Stimulated activated CD4-positive, alpha-beta T cell treated with anti-CD3 and anti-CD28 coated beads, Interleukin-1b, Interleukin-23, amount 100 ng/mL, for 4 hours (primary cell): ENCODE measurements at regions not wholly inside any gene's neighbourhood (a gene's known extent, or its start where the extent isn't known, plus 50 kb on each side); places are given as distances from the start of the nearest gene placed in this dataset.
"Not testable (repeated sequence)": the region's sequence is repeated elsewhere in the genome, so short reads cannot be mapped to it uniquely, and the experiment has no call there.

Experiments used
- DNase-seq, 2 donors: peaks; one replicate each; pipeline ENCODE4 v3.0.0-alpha.2; 2020; ENCODE audit warnings: low read depth in 2 of 2

GRCh38 chr2:13858626-13859025, 773.9 kb upstream of the LRATD1 start:
- no peak for DNase-seq

DNA sequence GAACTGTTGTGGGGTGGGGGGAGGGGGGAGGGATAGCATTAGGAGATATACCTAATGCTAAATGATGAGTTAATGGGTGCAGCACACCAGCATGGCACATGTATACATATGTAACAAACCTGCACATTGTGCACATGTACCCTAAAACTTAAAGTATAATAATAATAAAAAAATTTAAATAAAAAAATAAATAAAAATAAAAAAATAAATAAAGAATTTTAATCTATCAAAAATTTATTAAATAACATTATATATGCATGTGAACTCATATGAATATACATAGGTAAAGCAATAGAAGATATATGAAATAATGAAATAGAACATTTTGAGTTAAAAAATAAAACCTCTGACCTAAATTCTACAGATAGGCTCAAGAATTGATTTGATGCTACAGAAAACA, 764.2 kb upstream of the LRATD1 start:
- DNase-seq, result not testable (repeated sequence)

DNA sequence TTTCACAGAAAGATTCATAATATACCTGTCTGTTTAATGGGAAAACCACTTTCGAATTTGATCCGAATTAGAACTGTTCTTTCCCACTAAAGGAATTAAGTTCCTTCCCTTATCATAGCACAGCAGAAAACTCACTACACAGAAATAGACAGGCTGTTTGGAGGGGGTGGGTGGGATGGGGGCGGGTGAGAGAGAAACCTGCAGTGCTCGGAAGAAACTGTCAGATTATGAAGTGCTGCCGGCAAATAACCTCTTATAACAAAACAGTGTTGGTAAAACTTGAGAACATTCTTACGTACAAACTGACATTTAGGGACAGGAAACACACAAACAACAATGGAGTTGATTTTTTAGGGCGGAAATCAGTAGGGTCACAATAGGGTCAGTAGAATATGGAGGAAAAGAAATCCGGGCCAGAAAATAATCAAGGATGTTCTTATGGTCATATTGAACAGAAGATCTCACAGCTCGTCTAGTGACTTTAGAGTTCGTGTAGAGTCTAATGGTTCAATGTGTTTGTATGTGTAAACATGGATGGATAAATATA, 756.0 kb upstream of the LRATD1 start:
- no peak for DNase-seq

DNA sequence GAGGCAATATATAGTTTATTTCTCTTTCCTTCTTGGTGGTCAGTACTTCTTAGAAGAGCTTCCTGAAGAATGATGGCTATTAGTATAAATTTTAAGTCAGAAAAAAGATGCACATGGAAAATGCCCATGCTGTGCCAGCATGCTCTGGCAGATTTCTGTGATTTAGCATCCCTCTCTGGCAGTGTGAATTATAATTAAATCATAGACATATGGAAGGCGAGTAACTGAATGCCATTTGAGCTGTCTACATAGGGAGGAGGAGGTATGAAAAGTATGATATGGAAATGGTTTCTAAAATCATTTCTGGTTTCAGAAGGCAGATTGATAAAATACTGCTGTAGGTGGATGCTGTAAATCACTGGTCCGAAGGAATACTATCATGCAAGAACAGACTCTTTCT, 754.9 kb upstream of the LRATD1 start:
- DNase-seq, result no peak

DNA sequence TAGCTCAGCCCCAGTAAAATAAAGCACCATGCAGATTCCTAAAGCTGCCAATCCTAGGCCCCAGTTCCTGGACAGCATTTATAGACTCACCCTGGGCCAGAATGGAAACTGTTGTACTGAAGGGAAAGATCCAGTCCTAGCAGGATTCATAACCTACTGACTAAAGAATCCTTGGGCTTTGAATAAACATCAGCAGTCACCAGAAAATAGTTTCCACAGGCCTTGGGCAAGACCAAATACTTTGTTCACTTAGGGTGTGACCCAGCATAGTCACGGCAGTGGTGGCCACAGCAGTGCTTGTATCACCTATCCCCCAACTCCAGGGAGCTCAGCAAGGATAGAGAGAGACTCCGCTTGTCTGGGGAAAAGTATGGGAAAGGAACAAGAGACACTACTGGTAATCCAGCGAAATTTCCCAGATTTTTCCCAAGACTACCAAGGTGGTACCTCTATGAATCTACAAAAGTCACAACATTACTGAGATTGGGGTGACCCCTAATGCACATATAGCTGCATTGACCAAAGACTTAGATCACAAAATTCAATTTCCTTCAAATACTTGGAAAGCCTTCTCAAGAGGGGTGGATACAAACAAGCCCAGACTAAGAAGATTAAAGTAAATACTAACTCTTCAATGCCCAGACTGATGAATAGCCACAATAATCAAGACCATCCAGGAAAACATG, 748.1 kb upstream of the LRATD1 start:
- DNase-seq, result no peak

DNA sequence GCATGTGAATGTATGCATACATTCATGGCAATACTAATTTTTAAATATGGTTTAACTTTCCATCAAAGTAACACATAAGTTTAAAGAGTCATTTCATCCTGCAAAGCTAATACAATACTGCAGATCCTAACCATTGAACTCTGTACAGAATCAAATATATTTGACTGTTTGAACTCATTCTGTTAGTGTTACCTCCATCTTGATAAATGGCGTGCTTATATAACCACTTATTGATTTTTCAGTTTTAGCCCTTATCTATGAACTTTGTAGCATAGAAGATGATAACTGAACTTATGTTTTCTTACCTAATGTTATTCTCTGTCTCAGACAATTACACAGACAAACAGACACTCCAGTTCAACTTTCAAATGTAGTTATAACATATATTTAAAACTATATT, 731.0 kb upstream of the LRATD1 start:
- DNase-seq, result no peak

DNA sequence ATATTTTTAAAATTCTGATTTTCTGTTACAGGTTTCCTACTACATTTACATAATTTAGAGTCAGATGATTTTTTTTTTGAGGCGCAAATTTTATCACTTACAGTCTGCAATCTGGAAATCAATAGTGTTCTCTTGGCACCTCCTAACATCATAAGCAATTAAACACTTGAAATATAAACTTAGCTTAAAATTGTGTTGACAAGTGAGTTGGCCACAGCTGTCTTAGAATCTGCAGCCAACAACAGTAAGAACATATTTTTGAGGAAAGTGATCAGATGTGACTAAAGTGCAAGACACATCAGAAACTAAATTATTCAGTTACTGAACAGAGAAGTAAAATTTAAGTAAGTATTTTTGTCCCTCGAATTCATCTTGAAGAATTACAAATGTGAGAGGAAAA, 726.7 kb upstream of the LRATD1 start:
- no peak for DNase-seq

DNA sequence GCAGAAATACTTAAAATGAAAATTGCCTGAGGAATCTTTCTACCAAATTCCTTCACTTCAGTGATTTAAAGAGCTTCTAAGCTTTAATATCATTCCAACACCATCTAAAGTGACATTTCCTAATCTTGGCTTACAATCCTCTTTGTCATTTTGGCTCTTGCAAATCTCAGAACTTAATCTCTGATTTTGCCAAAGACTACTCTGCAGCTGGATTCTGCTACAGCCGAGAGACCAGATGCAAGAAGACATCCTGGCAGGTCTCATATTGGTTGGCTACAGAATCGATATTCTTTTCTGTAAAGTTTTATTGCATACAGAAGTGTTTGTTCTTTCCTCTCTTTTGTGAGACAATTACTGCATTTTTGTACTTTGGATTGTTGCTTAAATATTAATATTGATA, 716.5 kb upstream of the LRATD1 start:
- DNase-seq, result no peak

DNA sequence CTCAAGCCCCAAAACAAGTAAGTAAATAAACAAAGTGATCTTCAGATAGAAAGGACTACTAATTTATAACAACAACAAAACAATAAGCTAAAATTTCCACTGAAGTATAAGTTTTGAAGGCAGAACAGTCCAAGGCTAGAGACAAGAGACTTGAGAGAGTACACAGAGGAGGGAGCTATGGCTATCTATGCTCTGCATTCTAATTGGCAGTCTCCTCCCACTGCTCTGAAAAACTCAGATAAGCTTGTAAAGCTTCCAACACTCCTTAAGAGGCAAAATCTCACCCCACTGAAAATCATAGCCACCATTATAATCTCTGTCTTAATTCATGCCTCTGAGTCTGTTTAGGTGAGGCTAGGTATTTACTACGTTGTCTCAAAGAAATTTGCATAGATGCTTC, 714.6 kb upstream of the LRATD1 start:
- DNase-seq, result no peak

GRCh38 chr2:13919981-13920382, 712.5 kb upstream of the LRATD1 start:
- no peak for DNase-seq

- DNase-seq, result no peak
Measured at GRCh38 chr2:13921245-13921644, 711.3 kb upstream of the LRATD1 start.

- DNase-seq, result no peak
Measured at GRCh38 chr2:13923823-13924222, 708.7 kb upstream of the LRATD1 start.

- no peak for DNase-seq
Measured at GRCh38 chr2:13942111-13942510, 690.4 kb upstream of the LRATD1 start.

DNA sequence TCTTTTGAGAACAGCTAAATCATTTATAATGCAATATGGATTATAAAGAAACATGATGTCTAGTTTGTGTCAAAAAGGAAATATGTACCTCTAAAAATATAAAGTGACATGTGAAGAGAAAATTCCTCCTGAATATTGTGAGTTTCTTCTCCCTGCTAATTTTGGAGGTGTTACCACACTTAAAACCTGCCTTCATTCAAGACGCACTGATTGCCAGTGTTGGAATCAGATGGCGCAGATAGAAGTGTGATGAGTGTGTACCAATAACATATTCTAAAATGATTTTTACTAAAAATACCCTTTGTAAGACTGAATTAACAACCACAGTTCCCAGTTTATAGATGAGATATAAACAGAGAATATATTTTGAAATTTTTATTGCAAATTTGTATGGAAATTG, 681.8 kb upstream of the LRATD1 start:
- DNase-seq, result no peak

- DNase-seq, result no peak
Measured at GRCh38 chr2:13968811-13969210, 663.7 kb upstream of the LRATD1 start.

DNA sequence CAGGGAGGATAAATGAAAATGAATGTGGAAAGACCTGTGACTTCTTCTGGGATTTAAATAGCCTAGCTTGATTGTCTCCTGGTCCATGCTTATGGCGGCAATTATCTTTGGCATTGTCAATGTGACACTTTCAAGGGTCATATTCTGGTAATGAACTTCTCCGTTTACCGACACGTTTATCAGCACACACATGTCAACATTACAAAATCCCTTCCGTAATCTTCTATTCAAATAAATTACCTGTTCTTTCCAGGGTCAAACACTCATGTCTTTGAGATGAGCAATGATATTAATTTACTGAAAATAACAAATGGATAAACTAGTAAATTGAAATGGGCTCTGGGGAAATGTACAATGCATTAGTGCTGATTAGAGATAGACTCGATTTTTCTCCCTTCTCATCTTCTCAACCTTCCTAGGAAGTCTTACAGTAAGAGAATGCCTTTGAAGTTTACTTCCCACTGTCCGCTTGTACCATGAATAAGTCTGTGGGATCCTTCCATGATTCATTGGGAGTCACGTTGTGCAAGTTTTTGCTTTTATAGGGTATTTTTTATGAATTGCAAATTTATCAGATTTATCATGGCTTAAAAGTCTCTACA, 646.3 kb upstream of the LRATD1 start:
- DNase-seq, result no peak

DNA sequence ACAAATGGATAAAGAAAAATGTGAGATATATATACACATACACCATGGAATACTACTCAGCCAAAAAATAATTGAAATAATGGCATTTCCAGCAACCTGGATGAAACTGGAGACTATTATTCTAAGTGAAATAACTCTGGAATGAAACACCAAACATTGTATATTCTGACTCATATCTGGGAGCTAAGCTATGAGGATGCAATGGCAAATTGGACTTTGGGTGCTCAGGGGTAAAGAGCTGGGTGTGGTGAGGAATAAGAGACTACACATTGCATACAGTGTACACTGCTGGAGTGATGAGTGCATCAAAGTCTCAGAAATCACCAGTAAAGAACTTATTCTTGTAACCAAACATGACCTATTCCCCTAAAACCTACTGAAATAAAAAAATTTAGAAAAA, 636.0 kb upstream of the LRATD1 start:
- DNase-seq, result no peak

DNA sequence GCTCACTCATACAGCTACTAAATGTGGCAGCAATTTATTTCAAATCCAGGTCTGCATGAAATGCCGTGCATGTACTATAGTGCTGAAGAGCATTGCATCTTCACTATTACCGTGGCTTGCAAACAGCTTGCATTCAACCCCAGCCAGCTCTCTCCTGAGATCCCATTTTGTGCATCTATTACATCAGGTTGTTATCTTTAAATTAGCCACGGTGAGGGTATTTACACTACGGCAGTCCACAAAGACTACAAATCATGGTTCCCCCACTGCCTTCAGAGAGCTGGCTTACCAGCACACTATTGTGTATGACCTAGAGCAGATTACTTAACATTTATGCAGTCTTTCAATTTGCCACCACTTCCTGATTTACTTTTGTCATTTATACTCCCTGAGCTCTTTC, 621.3 kb upstream of the LRATD1 start:
- DNase-seq, result no peak

- no peak for DNase-seq
Measured at GRCh38 chr2:14015113-14015630, 617.3 kb upstream of the LRATD1 start.

DNA sequence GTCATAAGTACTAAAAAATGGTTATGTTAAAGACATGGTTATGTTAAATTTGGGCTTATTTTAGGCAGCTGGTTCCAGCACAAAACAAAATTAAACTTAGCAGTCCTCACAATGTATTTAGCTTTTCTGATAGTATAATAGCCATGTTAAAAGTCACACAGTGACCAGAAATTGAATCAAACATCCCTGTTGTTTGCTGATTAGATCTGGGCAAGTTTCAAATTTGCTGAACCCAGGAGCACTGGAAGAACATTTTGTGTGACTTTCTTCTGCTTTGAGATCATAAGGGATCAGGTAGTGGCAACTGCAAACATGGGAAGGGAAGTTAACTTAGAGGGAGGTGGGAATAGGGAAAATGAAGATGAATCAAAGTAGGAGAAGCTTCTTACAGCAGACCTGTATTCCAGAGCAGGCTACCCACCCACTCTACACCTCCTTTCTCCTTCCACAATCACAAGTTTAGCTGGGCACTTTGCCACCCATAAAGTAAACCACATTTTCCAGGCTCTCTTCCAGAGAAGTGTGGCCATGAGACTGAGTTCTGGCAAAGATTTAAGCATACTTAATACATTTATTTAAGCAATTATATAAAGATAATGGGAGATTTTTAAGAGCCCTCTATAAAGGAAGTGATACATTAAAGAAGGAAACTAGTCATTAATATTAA, 616.1 kb upstream of the LRATD1 start:
- DNase-seq, result no peak

- no peak for DNase-seq
Measured at GRCh38 chr2:14018620-14019019, 613.9 kb upstream of the LRATD1 start.

GRCh38 chr2:14023558-14023957, 609.0 kb upstream of the LRATD1 start:
- DNase-seq, result no peak

DNA sequence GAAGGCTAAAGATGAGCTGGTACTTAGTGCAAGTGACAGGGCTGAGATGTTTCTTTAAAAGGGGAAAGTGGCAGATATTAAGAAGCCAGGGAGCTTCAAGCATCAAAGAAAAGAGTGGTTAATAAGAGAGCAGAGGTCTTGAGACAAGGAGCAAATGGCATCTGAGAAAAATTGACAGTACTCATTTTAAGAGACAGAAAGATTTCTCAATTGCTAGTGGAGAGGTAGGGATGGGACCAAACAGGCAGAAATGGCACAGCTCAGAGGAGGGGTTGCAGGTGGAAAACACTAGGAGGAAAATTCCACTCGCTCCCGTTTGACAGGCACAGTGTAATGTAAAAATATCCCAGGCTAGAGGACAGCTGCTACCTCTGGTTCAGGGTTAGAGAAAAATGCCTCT, 593.4 kb upstream of the LRATD1 start:
- DNase-seq, result no peak
